ELR (cell line): ENCODE measurements at regions not wholly inside any gene's neighbourhood (a gene's known extent, or its start where the extent isn't known, plus 50 kb on each side); places are given as distances from the start of the nearest gene placed in this dataset.
"Not testable (repeated sequence)": the region's sequence is repeated elsewhere in the genome, so short reads cannot be mapped to it uniquely, and the experiment has no call there.

Experiments
- DNase-seq: peaks from one replicate; pipeline ENCODE4 v3.0.0-alpha.2; 2015; ENCODE audit warnings: low read depth

DNA sequence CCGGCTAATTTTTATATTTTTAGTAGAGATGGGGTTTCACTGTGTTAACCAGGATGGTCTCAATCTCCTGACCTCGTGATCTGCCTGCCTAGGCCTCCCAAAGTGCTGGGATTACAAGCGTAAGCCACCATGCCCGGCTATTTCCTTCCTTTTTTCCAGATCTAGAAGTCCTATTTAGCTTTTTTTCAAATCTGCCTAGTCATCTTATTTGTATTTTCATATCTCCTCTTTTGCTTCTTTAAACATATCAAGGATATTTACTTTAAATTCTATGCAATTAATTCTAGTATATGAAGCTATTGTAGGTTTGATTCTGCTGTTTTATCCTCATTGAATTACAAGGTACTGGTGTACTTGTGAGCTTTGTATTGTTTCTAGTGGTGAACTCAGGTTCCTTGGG lies 119.1 kb downstream of the MACIR start:
- DNase-seq, result not testable (repeated sequence)

DNA sequence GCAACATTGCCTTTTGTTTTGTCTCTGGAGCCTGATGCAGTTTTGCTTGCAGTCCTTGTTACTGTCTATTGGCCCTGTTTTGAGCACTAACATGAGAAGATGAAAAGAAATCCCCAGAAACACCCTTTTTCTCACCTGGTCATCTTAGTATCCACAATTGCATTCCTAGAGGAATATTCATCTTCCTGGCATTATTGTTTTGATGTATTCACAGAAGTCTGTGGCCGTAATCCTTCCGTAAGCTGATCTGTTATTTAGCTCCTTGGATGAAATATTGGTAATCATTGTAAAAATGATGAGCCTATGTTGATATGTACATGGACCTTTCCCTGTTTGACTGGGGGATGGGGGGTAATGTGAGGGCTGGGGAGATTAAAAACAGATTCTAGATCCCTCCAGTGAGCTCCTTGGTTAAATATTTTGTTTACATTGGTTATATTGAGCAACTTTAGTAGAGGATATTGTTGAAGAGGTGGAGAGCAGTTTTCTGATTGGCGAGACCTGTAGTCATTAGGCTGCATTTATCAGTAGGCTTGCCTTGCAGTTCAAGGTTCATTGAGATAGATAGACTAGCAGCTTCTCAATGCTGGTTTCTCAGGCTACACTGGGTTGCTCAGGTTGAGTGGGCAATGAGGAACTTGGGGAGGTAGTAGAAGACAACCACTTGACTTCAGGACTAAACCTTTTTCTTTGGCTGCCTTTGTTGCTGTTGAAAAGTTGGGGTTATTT lies 117.5 kb downstream of the MACIR start:
- DNase-seq, result no peak

GRCh38 chr5:103375350-103375749 lies 116.8 kb downstream of the MACIR start:
- DNase-seq, result peak; percentile 25

- no peak for DNase-seq
Measured at GRCh38 chr5:103374473-103374963, 116.0 kb downstream of the MACIR start.

- no peak for DNase-seq
Measured at GRCh38 chr5:103373597-103374472, 115.3 kb downstream of the MACIR start.

DNA sequence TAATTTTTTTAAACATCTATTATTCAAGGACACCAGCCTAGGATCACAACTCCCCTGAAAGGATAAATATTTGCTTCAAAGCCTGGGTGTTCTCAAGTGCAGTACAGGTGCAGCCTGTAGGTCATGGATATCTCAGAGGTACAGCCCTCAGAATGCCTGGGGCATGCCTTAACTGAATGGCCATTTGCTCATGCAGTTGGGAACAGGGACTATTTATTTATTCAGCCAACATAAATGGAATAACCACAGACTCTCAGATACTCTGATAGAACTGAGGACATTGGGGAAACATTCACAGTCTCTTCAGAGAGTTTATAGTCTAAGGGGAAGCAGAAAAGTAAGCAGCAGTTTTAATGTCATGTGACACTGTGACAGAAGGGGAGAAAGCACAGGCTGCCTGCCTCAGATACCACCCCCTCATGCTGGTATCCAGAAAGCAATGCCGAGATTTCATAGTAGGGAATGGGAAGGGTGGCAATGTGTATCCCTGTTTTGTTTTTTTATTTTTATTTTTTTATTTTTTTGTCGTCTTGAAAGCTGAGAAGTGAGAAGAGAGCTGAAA lies 112.6 kb downstream of the MACIR start:
- DNase-seq, result no peak

DNA sequence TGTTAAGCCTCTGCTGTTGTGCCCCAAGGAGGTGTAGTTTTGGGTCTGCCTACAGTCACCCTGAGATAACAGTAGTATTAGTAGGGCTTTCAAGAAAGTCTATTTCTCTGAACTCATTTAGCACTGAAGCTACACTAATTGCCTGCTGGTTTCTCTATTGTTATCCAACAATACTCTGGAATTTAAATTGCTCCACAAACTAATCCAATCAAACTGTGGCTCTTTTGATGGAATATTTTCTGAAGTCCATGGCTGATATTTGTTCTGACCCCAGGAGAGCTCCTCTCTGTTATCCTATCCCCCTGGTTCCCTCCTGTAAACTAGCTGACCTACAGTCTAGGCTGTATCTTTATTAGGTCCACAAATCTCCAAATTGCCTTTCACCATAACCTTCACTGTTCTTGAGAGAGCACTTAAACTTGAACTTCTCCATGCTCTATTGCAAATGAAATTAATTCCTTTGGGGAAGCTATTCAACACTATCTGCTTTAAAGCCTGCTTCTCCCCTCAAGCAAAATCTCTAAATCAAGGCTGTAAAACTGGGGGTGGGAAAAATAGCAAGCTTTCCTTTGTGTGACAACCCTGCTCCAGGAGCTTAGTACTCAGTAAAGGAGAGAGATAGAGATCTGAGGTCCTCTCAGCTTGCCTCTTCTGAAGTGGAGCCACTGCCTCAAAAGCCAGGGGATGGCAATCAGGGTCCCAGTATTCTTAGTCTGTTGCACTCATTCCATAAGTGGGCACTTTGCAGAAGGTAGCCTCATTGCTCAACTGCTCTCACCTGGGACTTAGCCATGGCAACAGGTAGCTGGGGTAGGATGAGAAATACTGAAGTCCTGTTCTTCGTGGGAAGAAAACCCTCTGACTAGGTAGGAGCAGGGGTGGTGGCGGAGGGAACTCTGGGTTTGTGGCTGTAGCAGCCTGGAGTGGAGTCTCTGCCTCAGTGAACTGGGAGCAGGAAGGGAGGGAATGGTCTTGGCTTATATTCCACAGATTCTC lies 110.9 kb downstream of the MACIR start:
- DNase-seq, result no peak

- no peak for DNase-seq
Measured at GRCh38 chr5:103367702-103368101, 109.1 kb downstream of the MACIR start.

GRCh38 chr5:103366918-103367549 lies 108.5 kb downstream of the MACIR start:
- DNase-seq, result no peak

GRCh38 chr5:103364074-103364473 lies 105.5 kb downstream of the MACIR start:
- DNase-seq, result peak; percentile 68

DNA sequence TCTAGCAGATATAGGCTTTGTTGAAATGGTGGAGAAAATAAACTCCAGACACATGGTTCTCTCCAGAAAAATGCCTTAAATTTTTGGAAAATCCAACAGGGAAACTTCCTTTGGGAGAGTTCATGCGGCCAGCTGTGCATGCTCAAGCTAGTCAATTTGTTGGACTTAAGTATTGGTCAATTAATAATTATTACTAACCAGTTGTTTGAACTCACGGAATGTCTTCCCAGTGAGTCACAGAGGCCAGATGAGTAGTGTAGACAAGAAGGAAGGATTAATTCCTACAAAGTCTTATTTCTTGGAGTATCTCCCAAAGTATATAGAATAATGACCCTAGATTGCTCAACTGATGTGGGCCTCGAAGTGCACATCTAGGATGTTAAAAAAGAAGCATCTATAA lies 103.6 kb downstream of the MACIR start:
- DNase-seq, result peak; percentile 69

- no peak for DNase-seq
Measured at GRCh38 chr5:103360475-103360874, 101.9 kb downstream of the MACIR start.

GRCh38 chr5:103358305-103358995 lies 99.9 kb downstream of the MACIR start:
- no peak for DNase-seq

DNA sequence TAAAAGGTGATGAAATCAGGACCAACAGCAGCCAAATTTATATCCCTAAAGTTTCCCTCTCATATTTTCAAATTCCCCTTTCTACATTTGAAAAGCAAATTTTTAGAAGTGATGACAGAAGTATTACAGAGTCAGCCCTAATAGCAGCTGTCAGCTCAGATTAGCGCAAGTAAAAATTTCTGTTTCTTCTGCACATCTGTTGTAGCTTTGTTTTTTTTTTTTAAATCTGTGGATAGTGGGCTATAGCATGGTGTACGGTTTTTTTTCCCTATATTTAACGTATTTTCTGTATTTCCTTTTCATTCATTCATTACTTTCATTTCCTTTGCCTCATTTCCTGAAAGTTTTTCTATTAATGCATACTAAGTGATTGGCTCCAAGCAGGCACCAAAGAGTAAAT lies 99.1 kb downstream of the MACIR start:
- DNase-seq, result no peak

GRCh38 chr5:103356350-103357091 lies 98.0 kb downstream of the MACIR start:
- DNase-seq, result no peak

- DNase-seq, result no peak
Measured at GRCh38 chr5:103355579-103355978, 97.0 kb downstream of the MACIR start.

DNA sequence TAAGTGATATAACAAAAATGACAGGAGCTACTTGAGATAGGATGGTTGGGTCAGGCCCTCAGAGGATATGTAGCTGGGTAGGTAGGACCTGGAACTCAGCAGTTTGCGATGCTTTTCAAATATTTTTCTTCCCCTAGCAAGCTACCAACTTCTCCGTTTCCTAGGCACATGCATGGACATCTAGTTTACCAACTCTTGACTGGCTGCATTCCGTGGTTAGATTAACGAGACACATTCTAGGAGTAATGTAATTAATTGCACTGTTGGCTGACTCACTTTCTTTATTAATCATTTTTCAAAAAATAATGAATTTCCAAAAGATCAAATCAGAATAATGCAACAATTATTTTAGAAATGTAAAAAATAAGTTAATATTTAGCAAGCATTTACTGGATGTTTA lies 95.9 kb downstream of the MACIR start:
- no peak for DNase-seq

DNA sequence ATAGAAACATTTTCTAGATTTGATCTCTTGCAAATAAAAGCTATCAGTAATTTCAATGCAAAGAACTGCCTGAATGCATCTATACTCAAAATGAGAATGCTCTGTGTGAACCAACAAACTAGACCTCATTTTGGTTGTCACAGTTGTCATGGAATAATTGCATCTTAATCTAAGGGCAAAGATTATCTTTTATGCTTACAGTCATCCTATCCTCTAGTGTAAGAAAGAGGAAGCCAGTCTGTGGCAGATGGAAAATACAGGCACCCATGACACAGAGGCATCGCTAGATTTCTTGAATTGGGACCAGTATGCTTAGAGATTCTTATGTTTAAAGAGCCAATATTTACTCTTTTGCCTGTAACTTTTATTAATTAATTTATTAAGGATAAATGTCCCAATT lies 95.0 kb downstream of the MACIR start:
- DNase-seq, result no peak

DNA sequence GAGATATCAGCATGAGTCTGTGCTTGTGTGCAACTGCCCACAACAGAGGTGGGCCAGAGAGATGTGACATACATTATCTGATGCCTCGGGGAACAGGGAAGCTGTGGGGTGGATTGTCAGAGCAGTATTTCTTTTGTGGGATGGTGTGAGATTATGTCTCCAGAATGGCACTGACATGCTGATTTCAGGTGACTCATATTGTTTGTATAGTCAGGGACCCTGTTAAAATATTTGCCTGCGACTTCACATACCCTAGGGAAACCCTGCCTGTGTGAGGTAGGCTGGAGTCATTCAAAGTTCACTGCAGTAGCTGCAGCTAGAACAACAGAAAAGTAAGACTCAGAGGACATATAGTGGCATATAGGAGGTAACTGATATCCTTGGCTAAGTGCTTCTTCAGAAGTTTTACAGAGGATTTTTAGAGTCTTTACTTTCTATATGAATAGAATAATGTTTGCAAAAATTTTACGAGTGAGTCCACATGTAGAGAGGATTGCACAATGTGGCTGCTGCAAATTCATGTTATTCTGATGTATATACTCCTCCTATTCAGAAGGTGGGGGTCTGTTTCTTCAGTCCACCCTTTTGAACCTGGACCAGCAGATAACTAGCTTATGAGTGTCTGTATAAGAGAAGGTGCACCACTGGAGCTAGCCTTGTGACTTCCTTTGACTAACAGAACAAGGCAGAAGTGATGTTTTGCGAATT lies 89.3 kb downstream of the MACIR start:
- peak; percentile 45 for DNase-seq
